ENCODE measurements at regions not wholly inside any gene's neighbourhood (a gene's known extent, or its start where the extent isn't known, plus 50 kb on each side); places are given as distances from the start of the nearest gene placed in this dataset.

DNA sequence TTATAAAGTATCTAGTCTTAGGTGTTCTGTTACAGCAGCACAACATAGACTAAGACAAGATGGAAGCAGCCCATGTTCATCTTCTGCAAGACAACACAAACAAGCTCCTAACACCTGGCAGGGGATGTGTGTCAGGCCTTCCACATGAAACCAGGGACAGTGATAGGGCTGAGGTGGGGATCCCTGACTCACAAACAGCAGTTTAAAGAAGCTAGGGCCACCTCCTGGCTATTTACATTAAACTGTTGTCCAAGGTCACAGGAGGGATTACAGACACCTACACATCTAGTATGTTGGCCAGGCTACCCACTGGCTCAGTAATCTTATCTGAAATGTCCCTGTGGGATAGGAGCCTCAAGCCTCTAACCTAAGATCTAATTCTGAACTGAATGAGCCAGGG is 211.3 kb downstream of the MINAR1 start:
- TF ChIP-seq, protein P1, sequence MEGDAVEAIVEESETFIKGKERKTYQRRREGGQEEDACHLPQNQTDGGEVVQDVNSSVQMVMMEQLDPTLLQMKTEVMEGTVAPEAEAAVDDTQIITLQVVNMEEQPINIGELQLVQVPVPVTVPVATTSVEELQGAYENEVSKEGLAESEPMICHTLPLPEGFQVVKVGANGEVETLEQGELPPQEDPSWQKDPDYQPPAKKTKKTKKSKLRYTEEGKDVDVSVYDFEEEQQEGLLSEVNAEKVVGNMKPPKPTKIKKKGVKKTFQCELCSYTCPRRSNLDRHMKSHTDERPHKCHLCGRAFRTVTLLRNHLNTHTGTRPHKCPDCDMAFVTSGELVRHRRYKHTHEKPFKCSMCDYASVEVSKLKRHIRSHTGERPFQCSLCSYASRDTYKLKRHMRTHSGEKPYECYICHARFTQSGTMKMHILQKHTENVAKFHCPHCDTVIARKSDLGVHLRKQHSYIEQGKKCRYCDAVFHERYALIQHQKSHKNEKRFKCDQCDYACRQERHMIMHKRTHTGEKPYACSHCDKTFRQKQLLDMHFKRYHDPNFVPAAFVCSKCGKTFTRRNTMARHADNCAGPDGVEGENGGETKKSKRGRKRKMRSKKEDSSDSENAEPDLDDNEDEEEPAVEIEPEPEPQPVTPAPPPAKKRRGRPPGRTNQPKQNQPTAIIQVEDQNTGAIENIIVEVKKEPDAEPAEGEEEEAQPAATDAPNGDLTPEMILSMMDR (IDR thresholded peaks at IDR 0.05) = no peak
- no peak for TF ChIP-seq POLR2A (IDR thresholded peaks at IDR 0.05)
